Endodermal cell (in vitro differentiated cells): ENCODE measurements at regions not wholly inside any gene's neighbourhood (a gene's known extent, or its start where the extent isn't known, plus 50 kb on each side); places are given as distances from the start of the nearest gene placed in this dataset.

Experiments used
- DNase-seq: peaks from one replicate; pipeline ENCODE4 v3.0.0-alpha.2; 2017
- H3K27ac ChIP-seq: 2 replicates; pipeline ENCODE4 v1.5.1; 2013; ENCODE audit warnings: mild to moderate bottlenecking, low read depth, low read length, moderate library complexity
- H3K27me3 ChIP-seq: 2 replicates; pipeline ENCODE4 v1.6.1; 2013; ENCODE audit warnings: mild to moderate bottlenecking, low read length, moderate library complexity; ENCODE audit not compliant: insufficient read depth, control insufficient read depth, poor library complexity, severe bottlenecking
- H3K36me3 ChIP-seq: 2 replicates; pipeline ENCODE4 v1.7.0; 2013; ENCODE audit warnings: mild to moderate bottlenecking, low read length, moderate library complexity; ENCODE audit not compliant: control insufficient read depth, insufficient read depth
- H3K4me1 ChIP-seq: one replicate; pipeline ENCODE4 v1.7.0; 2013; ENCODE audit warnings: low read length; ENCODE audit not compliant: control insufficient read depth, insufficient read depth
- H3K4me3 ChIP-seq: 2 replicates; pipeline ENCODE4 v1.5.1; 2013; ENCODE audit warnings: mild to moderate bottlenecking, low read length, moderate library complexity
- H3K9ac ChIP-seq: 2 replicates; pipeline ENCODE4 v1.6.1; 2013; ENCODE audit warnings: mild to moderate bottlenecking, low read length, moderate library complexity; ENCODE audit not compliant: poor library complexity, severe bottlenecking; ENCODE audit errors: extremely low read depth
- H3K9me3 ChIP-seq: 2 replicates; pipeline ENCODE4 v1.6.1; 2013; ENCODE audit warnings: mild to moderate bottlenecking, low read length, moderate library complexity; ENCODE audit not compliant: control insufficient read depth
- H3K27ac Mint-ChIP-seq: 2 replicates; pipeline ENCODE4 v1.8.0; 2020; ENCODE audit warnings: mixed read lengths
- H3K27me3 Mint-ChIP-seq: 2 replicates; pipeline ENCODE4 v1.8.0; 2021; ENCODE audit warnings: mild to moderate bottlenecking, mixed read lengths; ENCODE audit not compliant: insufficient read depth
- H3K36me3 Mint-ChIP-seq: 2 replicates; pipeline ENCODE4 v1.8.0; 2020; ENCODE audit warnings: low read depth, mixed read lengths
- H3K4me1 Mint-ChIP-seq: 2 replicates; pipeline ENCODE4 v1.8.0; 2020; ENCODE audit warnings: mixed read lengths
- H3K4me3 Mint-ChIP-seq: 2 replicates; pipeline ENCODE4 v1.8.0; 2020; ENCODE audit warnings: mild to moderate bottlenecking, moderate library complexity, mixed read lengths
- H3K9me3 Mint-ChIP-seq: 2 replicates; pipeline ENCODE4 v1.8.0; 2020; ENCODE audit warnings: mild to moderate bottlenecking, mixed read lengths
- CTCF ChIP-seq: fragments of 200-600 bp; sonication (generic); conservative IDR thresholded peaks from 2 replicates; pipeline ENCODE4 v1.5.0; 2021; ENCODE audit warnings: antibody characterized with exemption, mild to moderate bottlenecking
- WGBS, 2 experiments: methylation state at CpG; one replicate each; pipeline versions ENCODE4 v1.1.5 to v1.1.7; 2013; ENCODE audit warnings: missing lambda C conversion rate in 2 of 2, mixed read lengths in 1 of 2; ENCODE audit not compliant: insufficient coverage in 1 of 2, insufficient read length in 1 of 2; 5-methylcytosine and 5-hydroxymethylcytosine counted together

- H3K9me3 Mint-ChIP-seq = no peaks in the 10 kb centered on the region
- no peak overlapping the region for H3K4me3 Mint-ChIP-seq
- H3K27me3 Mint-ChIP-seq = peaks cover 8% of the 10 kb centered on the region
- no peak overlapping the region for H3K27ac Mint-ChIP-seq
- no peak overlapping the region for H3K4me3 ChIP-seq
- no peak overlapping the region for H3K9ac ChIP-seq
- peaks cover 3% of the 10 kb centered on the region for H3K4me1 ChIP-seq
- WGBS, 2 experiments = 89 to 91% methylated on average over 1 to 3 of the region's 3 CpGs
- no peaks in the 10 kb centered on the region for H3K36me3 ChIP-seq
- DNase-seq = no peak
- H3K27ac ChIP-seq = no peak overlapping the region
- no peaks in the 10 kb centered on the region for H3K9me3 ChIP-seq
- peaks cover 3% of the 10 kb centered on the region for H3K4me1 Mint-ChIP-seq
- no peak for TF ChIP-seq CTCF
- no peaks in the 10 kb centered on the region for H3K36me3 Mint-ChIP-seq
- H3K27me3 ChIP-seq = no peaks in the 10 kb centered on the region
Measured at GRCh38 chr9:99375481-99375880, 153.4 kb downstream of the SEC61B start.

GRCh38 chr9:99377790-99378775 lies 156.0 kb downstream of the SEC61B start:
- H3K4me3 ChIP-seq = no peak overlapping the region
- DNase-seq = no peak
- Mint-ChIP-seq H3K9me3 (no peaks in the 10 kb centered on the region), H3K36me3 (no peaks in the 10 kb centered on the region), H3K4me3 (no peak overlapping the region), H3K27ac (no peak overlapping the region), H3K4me1 (peaks cover 3% of the 10 kb centered on the region), H3K27me3 (peaks cover 11% of the 10 kb centered on the region)
- no peaks in the 10 kb centered on the region for H3K36me3 ChIP-seq
- H3K9ac ChIP-seq = no peak overlapping the region
- H3K27ac ChIP-seq = no peak overlapping the region
- WGBS, 2 experiments = 73 to 82% methylated on average over 7 to 10 of the region's 10 CpGs
- no peak for TF ChIP-seq CTCF
- peaks cover 3% of the 10 kb centered on the region for H3K4me1 ChIP-seq
- H3K9me3 ChIP-seq = no peaks in the 10 kb centered on the region
- no peaks in the 10 kb centered on the region for H3K27me3 ChIP-seq

DNA sequence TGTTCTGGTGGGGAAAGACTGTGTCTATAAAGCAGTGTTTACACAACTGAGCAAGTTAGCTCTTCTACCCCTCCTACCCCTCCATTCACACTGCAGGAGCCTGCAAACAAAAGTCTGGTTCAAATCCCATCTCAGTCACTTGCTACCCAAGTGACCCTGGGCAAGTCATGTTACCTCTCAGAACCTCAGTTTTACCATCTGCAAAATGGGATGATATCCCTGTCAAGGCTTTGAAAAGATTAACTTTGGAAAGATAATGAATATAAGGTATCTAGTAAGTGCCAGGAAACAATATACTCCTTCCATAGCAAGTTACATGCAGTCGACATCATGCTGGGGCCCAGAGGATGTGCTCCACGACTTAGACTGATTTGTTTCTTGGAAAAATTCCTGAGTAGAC lies 161.5 kb downstream of the SEC61B start:
- no peak overlapping the region for H3K4me3 Mint-ChIP-seq
- no peak for TF ChIP-seq CTCF
- H3K27ac Mint-ChIP-seq = no peak overlapping the region

More for the DNA sequence above, 161.5 kb downstream of the SEC61B start:
- H3K4me3 ChIP-seq = no peak overlapping the region
- 45 to 83% methylated on average over 1 to 2 of the region's 2 CpGs for WGBS, 2 experiments
- H3K36me3 Mint-ChIP-seq = no peaks in the 10 kb centered on the region
- H3K4me1 ChIP-seq = peaks cover 3% of the 10 kb centered on the region
- no peaks in the 10 kb centered on the region for H3K36me3 ChIP-seq
- H3K4me1 Mint-ChIP-seq = peaks cover 10% of the 10 kb centered on the region
- peaks cover 3% of the 10 kb centered on the region for H3K27me3 Mint-ChIP-seq
- H3K27me3 ChIP-seq = no peaks in the 10 kb centered on the region
- H3K9me3 ChIP-seq = no peaks in the 10 kb centered on the region
- no peak overlapping the region for H3K27ac ChIP-seq
- H3K9me3 Mint-ChIP-seq = no peaks in the 10 kb centered on the region
- H3K9ac ChIP-seq = no peak overlapping the region
- no peak for DNase-seq
